ENCODE measurements at regions not wholly inside any gene's neighbourhood (a gene's known extent, or its start where the extent isn't known, plus 50 kb on each side); places are given as distances from the start of the nearest gene placed in this dataset.
"Not testable (repeated sequence)": the region's sequence is repeated elsewhere in the genome, so short reads cannot be mapped to it uniquely, and the experiment has no call there.

DNA sequence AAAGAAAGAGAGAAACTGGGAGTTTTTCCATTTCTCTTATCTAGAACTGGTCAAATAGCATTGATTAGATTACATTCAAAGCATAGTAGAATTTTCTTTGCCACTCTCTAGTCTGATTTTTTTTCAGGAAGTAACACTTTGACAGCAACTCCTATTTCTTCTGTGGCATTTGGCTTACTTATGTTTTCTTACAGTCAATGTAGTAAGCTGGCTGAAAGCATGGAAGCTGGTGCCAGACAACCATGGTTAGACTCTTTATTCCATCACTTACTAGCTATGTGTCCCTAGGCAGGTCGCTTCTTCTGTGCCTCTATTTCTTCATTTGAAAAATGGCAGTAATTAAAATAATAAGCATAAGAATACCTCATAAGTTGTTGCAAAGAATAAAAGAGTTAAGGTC lies 54.2 kb upstream of the OPRM1 start:
- no peak for DNase-seq

DNA sequence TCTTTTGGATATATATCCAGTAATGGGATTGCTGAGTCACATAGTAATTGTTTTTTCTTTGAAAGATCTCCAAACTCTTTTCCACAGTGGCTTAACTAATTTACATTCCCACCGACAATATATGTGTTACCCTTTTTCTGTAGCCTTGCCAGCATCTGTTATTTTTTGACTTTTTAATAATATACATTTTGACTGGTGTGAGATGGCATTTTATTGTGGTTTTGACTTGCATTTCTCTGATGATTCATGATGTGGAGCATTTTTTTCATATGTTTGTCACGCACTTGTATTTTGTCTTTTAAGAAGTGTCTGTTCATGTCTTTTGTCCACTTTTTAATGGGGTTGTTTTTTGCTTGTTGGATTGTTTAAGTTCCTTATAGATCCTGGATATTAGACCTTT lies 58.9 kb upstream of the OPRM1 start:
- no peak for DNase-seq

DNA sequence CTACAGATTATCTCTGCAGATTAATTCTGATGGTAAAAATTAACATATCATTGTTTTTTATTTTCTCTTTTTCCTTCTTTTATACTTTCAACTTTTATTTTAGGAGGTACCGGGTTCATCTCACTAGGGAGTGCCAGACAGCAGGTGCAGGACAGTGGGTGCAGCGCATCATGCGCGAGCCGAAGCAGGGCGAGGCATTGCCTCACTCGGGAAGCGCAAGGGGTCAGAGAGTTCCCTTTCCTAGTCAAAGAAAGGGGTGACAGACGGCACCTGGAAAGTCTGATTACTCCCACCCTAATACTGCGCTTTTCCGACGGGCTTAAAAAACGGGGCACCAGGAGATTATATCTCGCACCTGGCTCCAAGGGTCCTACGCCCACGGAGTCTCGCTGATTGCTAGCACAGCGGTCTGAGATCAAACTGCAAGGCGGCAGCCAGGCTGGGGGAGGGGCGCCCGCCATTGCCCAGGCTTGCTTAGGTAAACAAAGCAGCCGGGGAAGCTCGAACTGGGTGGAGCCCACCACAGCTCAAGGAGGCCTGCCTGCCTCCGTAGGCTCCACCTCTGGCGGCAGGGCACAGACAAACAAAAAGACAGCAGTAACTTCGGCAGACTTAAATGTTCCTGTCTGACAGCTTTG lies 60.0 kb upstream of the OPRM1 start:
- DNase-seq: not testable (repeated sequence)

DNA sequence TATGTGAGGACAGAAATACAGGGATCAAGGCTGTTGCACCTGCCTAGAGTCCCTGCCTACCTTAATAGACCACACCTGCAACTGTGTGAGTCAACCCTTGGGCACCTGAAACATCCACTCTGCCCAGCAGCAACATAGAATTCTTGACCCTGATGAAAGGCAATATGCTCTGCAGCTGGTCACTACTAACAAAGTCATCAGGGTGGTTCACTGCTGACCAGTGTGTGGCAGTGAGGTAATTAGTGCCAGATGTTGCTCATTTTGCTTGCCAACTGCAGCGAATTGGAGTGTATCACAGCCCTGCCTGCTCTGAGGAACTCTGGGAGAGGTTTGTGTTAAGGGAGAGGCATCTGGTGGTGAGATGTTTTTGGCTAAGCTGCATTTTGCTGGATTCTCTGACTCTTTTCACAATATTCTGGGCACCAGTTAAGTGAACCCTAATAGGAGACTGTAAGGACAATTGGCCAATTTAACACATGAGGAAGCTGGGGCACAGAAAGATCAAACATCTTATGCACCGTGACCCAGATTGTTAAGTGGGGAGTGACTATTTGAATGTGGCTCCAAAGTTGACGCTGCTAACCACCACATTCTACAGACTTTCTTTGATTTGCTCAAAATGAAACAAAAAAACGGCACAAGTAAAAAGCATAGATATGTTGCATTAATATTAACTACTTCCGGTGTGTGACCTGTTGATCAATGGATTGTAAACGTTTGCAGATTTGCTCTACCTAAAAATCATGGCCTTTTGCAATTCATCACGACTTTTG lies 61.9 kb upstream of the OPRM1 start:
- no peak for DNase-seq

DNA sequence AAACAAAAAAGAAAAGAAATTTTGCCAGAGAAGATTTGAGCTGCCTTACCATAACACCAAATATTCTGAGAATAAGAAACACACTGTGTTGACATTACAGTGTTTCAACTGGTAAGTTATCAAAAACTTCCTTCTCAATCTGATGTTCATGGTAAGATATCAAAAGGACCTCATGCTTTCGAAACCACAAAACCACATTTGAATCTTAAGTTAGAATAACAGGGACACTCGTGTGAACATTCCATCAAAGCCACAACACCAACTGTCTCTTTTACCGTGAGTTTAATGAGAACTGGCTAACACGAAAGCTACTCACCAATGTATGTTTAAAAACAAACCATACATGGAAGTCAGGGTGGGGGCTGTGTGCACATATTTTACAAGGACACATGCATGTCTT lies 73.0 kb upstream of the OPRM1 start:
- no peak for DNase-seq

DNA sequence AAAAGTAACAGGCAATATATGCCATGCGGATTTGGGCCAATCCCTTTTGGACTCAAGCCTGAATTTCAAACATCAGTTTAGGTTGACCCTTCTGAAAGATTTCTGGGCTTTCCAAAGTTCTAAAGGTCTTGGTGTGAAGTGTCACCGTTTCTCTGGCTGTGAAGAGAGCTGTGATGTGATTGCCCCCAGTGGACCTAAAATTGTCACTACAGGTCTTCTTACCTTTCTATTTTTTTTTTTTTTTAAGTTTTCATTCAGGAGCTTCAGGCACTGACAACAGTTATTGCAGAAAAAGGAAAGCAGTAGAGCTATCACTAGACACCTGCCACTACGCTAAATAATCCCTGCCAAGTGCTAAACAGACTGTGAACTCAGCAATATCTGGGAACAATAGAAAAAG lies 75.7 kb upstream of the OPRM1 start:
- no peak for DNase-seq

DNA sequence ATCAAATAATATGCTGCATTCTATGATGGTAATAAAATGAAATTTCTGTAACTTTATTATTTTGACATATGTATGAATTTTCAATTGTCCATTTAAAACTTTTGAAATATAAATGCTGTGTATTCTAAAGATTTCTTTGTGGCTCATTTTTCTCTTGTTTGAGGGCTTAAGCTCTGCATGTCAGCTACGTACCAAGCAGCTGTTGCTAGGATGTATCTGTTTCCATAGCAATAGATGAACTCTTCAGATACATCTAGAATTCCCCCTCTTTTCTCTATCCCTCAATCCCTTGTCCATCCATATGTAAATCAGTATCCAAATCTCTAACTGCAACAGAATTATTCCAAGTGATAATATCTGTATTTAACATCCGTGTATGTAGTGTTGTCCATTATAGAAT lies 76.5 kb upstream of the OPRM1 start:
- no peak for DNase-seq

DNA sequence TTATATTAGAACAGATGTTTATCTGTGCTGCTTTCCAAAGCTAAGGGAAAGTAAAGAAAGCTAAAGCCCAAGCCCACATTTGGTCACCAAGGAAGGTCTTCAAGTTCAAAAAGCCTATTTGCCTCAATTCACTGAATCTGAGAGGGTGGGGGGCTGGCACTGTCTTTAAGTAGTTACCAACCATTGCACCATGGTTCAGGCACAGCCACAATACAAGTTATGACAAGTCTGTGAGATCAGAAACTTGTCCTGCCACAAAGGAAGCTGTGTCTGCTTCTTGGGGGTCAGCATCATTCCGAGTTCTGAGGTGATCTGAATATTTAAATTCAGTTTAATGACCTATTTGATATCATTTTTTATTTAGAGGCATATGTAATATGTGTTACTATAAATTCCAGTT lies 78.3 kb upstream of the OPRM1 start:
- no peak for DNase-seq

DNA sequence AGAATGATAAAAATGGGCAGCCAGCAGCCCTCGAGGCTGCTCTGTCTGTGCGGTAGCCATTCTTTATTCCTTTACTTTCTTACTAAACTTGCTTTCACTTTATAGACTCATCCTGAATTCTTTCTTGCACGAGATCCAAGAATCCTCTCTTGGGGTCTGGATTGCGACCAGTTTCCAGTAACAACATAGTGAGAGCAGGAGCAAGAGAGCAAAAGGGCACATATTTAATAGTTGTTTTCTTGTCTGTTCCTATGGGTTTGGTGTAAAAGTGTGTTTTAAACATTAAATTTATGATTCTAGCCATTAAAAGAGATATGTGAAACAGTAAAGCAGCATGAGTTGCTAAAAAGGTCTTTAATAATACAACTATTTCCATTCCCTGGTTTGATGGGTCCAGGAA lies 78.8 kb upstream of the OPRM1 start:
- no peak for DNase-seq

DNA sequence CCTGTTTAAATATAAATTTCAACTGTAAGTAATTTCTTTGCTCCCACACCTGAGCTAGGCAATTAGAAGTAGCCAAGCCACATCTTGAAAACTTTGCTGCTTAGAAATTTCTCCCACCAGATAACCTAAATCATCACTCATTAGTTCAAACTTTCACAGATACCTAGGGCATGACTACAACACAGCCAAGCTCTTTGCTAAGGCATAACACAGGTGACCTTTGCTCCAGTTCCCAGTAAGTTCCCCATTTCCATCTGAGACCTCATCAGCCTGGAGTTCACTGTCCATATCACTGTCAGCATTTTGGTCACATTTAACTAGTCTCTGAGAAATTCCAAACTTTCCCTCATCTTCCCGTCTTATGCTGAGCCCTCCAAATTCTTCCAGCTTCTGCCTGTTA lies 79.8 kb upstream of the OPRM1 start:
- no peak for DNase-seq

DNA sequence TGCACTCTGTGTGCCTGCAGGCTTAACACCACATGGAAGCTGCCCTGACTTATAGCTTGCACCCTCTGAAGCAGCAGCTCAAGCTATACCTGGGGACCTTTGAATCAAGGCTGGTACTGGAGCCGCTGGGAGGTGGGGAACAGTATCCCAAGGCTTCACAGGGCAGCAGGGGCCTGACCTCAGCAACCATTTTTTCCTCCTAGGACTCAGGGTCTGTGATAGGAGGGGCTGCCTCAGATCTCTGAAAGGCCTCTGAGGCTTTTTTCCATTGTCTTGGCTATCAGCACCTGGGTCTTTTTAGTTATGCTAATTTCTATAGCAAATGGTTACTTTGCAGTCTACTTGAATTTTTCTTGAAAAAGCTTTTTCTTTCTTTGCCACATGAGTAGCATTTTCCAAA lies 80.2 kb upstream of the OPRM1 start:
- DNase-seq: no peak

DNA sequence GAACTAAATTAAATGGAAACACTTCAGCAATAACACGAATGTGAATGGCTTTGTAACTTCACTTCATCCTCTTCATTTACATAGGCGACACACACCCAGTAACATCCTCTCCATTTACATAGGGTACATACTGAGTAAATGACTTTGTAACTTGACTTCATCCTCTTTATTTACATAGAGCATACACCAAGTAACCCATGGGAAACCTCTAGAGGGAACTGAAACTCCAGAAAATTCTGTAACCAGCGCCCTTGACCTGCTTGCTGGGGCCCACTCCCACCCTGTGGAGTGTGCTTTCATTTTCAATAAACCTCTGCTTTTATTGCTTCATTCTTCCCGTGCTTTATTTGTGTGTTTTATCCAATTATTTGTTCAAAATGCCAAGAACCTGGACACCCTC lies 81.6 kb upstream of the OPRM1 start:
- no peak for DNase-seq

DNA sequence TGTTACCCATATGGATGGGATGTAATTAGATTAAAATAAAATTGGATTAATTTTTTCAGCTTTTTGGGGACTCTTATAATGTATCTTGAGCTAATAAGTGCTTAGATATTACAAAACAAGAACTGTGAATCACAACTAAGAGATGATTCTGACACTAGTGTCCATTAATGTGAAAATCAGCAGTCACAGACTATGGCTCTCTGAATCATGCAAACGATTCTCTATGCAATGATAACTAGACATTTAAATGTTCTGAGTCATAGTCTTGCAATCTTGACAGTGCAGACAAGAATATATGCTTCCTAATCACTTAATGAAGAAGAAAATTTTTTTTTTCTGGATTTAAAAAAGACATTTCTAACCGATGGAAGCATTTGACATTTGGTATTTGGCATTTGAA lies 82.2 kb upstream of the OPRM1 start:
- DNase-seq: no peak

DNA sequence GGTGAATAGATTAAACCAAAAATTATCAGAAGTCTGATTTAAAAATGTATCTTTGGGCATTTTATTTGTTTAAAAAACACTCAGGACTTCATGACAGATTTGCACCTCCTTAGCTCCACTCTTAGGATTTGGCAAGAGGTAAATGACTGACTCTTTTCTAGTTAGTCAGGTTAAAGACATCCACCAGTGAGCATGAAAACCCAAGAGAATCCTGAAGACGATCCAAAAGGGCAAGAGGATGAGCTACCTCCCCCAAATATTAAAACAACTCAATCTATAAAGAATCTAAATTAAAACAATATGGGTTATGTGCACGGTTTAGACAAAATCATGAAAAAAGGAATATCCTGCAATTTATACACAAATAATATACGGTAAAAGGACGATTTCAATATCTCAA lies 89.4 kb upstream of the OPRM1 start:
- no peak for DNase-seq

DNA sequence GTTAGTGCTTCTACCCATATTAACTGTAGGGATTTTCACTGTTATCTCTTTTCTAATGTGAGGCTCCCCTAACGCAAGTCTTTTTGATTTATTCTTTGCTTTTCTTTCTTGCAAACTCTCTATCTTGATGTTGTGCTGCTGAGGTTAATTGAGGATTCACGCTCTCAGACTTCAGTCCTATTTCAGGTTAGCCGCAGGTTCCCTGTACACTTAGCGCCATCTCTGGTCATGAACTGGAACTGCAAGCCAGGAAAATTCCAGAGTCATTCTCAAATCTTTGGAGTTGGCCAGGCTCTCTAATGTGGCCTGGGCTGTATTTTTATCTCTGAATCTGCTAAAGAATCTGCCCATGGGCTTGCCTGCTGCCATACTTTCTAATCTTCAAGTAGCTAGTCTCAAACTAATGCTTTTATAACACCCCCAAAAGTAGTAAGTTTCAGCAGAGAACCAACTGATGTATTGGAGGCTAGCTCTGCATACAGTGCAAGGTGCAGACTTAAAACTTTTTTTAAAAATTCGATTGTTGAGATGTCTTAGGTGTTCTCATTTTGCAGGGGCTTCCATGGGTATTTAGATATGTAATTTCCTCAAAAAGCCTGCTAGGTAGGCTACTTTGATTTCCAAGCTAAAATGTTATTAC lies 91.1 kb upstream of the OPRM1 start:
- peak; percentile 3 to 8 for DNase-seq

DNA sequence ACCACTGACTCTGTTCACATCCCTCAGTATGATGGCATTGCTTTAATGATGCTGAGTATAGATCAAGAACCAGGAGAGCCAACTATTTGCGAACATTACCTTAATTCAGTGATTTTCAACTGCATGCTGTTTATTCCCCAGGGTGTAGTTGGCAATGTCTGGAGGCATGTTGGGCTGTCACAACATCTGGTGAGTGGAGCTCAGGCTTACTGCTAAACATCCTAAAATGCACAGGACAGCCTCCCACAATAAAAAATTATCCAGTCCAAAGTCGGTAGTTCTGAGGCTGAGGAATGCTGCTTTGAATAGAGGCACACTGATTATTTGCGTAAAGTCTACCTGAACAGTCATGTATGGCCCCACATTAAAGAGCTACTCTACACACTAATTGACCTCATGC lies 94.8 kb upstream of the OPRM1 start:
- no peak for DNase-seq

DNA sequence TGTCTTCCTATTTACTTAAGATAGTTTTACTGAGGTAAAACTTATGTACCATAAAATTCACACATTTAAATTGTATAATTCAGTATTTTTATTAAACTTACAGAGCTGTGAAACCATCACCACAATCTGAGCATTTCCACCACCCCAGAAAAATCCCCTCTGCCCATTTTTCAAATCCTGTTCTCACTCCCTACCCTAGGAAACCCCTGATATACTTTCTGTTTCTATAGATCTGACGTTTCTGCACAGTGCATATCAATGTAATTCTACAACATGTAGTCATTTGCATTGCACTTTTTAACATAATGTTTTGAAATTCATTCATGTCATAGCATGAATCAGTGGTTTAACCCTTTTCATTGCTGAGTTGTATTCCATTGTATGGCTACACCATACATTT lies 96.7 kb upstream of the OPRM1 start:
- no peak for DNase-seq

DNA sequence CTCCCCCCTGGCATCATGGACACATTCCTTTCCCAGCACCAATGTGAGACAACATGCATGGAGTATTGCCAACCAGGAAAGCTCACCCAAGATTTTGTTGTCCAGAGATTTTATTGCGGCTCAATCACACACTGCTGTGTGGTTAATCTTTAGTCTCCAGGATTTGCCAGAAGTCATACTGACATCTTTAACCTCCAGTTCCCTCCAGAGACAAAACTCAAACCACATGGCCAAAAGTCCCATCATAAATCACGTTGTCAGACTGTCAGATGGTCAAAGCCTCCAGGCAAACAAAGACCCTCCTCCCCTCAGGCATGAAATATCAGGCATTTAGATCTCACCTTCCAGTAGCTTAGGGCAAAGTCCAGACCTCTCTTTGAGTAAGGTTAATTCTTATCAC lies 97.3 kb upstream of the OPRM1 start:
- DNase-seq: no peak

DNA sequence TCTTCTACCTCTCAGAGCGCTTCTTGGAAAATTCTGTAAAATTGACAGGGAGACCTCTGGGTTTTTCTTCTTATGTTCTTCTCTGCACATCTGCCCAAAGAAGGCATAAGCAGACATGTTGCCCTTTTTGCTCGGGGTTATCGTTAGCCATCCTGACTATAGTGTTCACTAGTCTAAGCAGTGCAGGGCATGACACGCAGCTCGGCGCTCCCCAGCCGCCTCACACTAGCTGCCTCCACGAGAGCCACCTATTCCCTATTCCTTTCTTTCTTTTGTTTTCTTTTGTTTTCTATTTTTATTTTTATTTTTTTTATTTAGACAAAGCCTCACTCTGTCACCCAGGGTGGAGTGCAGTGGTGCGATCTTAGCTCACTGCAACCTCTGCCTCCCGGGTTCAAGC lies 100.2 kb upstream of the OPRM1 start:
- DNase-seq: no peak

DNA sequence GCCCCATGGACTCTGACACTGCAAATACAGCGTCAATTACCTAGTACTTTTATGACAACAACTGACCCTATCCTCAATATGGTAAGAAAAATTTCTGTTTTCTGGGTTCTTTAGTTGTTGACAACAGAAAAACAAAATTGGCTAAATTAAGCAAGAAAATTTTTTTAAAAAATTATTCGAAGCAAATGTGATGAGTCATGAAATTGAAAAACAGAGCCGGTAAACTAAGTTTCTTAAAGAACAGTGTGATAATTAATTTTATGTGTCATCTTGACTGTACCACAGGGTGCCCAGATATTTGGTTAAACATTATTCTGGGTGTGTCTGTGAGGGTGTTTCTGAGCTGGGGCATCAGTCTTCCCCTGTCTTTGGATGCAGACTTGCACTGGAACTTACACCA lies 107.6 kb upstream of the OPRM1 start:
- DNase-seq: no peak

DNA sequence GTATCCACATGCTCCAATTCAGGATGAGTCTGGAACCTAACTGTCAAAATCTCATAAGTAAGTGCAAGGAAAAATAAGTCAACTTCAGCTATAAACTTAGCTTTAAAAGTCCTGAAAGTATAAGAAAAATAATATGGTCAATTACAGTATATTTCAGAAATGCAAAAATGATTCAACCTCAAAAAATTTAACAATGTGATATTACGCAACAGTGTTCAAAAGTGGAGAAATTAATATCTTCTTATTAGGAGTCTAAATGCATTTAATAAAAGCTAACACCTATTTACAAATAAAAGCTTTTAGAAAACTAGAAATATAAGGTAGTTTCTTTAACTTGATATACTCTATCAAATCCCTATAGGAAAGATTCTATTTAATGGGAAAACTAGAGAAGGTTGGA lies 111.2 kb upstream of the OPRM1 start:
- no peak for DNase-seq

DNA sequence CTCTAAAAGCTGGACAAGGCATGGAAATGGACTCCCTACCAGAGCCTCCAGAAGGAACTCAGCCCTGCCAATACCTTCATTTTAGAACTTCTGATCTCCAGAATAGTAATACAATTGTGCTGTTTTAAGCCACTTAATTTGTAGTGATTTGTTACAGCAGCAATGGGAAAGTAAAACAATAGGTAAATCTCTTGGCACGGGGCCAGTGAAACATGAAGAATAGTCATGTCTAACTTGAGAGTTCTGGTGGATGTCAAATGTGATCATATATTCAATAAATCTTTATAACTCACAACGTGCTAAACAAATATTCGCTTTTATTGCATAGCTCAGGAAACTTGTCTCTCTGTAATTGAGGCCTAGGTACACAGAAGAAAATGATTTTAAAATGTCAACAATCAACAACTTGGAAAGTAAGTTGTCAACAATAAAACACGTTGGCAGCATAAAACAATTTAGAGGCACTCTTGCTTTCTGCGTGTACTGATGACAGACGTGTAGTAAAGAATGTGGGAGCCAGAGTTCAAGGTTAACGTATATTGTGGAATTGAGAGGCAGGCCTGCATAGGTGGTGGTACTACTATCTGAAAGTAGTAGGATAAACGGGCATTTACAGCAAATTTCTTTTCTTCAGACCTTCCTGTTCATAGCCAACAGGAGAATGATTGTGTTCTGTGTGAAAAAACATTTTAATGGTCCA lies 140.5 kb upstream of the OPRM1 start:
- no peak for DNase-seq

DNA sequence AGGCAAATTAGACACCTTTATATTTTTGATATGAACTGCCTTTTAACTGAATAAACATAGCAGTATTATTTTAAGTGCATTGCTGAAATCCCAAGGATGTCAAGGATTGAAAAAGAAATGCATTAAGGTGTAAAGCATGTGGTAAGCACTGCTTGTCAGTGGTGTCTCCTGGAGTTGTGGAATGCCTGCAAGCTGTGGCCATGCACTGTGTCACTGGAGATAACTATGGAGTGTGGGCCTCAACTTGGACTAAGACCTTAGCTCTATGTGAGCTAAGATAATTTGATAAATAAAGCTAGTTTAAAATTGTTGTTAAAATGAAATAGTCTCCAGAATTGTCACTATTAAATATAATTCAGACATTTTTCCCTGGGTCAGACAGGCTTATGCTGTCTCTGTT lies 156.6 kb upstream of the OPRM1 start:
- DNase-seq: no peak

DNA sequence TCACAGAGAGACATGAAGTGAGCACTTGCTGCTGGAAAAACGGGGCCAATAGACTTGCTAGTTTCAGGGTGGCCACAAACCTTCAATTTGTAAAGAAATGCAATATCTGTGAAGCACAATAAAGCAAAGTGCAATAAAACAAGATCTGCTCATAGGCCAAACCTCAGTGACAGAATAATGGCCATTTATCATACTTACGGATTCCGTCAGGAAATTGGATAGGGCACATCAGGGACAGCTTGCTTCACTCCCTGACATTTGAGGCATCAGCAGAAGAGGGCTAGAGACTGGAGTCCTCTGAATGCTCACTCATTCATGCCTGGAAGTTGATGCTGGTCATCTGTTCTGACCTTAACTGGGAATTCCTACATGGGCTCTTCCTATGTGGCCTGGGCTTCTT lies 165.5 kb upstream of the OPRM1 start:
- no peak for DNase-seq

Measured in SHP77 (cell line).